ENCODE measurements at regions not wholly inside any gene's neighbourhood (a gene's known extent, or its start where the extent isn't known, plus 50 kb on each side); places are given as distances from the start of the nearest gene placed in this dataset.

DNA sequence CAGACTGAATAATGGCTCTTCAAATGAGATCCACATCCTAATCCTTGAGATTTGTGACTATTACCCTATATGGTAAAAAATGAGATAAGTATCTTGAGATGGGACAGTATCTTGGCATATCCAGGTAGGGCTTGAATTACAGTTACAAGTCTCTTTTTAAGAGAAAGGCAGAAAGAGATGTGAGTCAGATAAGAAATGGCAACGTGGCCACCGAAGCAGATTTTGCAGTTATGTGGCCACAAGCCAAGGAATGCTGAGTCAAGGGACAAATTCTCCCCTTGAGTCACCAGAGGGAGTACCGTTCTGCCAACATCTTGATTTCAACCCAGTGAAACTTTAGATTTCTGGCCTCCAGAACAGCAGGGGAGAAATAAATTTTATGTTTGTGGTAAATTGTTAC, 1983.0 kb upstream of the C9orf72 start:
- Histone ChIP-seq H3K23ac (ENCODE audit: low read length in 2 of 2) (no peak overlapping the region), H3K79me1 (replicated peaks; ENCODE audit: low read length, poor library complexity, severe bottlenecking) (no peaks in the 10 kb centered on the region), H3K18ac (ENCODE audit: low read depth in 1 of 2, low read length in 2 of 2) (no peak overlapping the region), H3K9ac (ENCODE audit: low read length) (peak overlapping the region; percentile 6), H3K27ac (ENCODE audit: low read length, poor library complexity, severe bottlenecking) (no peak overlapping the region), H3K4ac (ENCODE audit: low read depth in 1 of 2, low read length in 2 of 2) (no peak overlapping the region), H3K14ac (ENCODE audit: low read length in 2 of 2) (no peak overlapping the region), H3K9me3 (ENCODE audit: control insufficient read depth, low read length) (no peaks in the 10 kb centered on the region), H3K4me3 (ENCODE audit: insufficient read depth in 1 of 2, low read depth in 1 of 2, low read length in 2 of 2) (no peak overlapping the region), H2AFZ (ENCODE audit: low read depth, low read length) (no peak overlapping the region), H3K36me3 (ENCODE audit: control insufficient read depth in 1 of 2, insufficient read depth in 2 of 2, low read depth in 1 of 2, low read length in 2 of 2) (no peaks in the 10 kb centered on the region), H2BK120ac (ENCODE audit: low read depth, low read length) (no peak overlapping the region), H2BK12ac (ENCODE audit: low read length in 2 of 2) (no peak overlapping the region), H3K4me2 (ENCODE audit: low read length, poor library complexity, severe bottlenecking) (no peak overlapping the region), H4K91ac (ENCODE audit: low read length) (no peak overlapping the region), H3K4me1 (ENCODE audit: control insufficient read depth, insufficient read depth, low read depth, low read length) (no peaks in the 10 kb centered on the region), H2BK5ac (ENCODE audit: low read depth, low read length, poor library complexity, severe bottlenecking) (no peak overlapping the region), H3K27me3 (ENCODE audit: control insufficient read depth in 1 of 2, insufficient read depth in 1 of 2, low read length in 2 of 2) (no peaks in the 10 kb centered on the region), H4K8ac (ENCODE audit: low read length) (no peak overlapping the region), H2BK15ac (ENCODE audit: low read depth, poor library complexity, severe bottlenecking) (no peak overlapping the region), H2AK5ac (ENCODE audit: low read length, severe bottlenecking) (no peak overlapping the region)
- 18% methylated on average over 2 of the region's 3 CpGs for WGBS
- peak; percentile 36 for DNase-seq

DNA sequence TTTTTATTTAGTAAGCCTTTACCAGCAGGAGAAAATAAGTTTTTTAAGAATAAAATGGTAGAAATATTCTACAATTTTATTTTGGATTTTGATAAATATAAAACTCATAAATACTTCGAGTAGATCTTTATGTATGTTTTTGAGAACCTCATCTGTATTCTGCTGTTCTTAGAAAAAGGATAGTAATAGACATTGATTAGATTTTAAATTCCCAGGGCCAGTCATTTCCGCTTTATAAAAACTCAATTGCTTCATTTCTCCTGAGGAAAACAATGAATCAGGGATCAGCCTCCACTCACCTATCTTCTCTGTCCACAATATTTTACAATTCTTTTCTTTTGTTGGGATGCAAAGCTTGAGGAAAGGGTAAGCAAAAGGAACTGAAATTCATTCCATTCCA, 1983.5 kb upstream of the C9orf72 start:
- Histone ChIP-seq H4K8ac (ENCODE audit: low read length) (no peak overlapping the region), H2BK120ac (ENCODE audit: low read depth, low read length) (no peak overlapping the region), H3K18ac (ENCODE audit: low read depth in 1 of 2, low read length in 2 of 2) (no peak overlapping the region), H2BK5ac (ENCODE audit: low read depth, low read length, poor library complexity, severe bottlenecking) (no peak overlapping the region), H3K9ac (ENCODE audit: low read length) (peak overlapping the region; percentile 4), H3K79me1 (replicated peaks; ENCODE audit: low read length, poor library complexity, severe bottlenecking) (no peaks in the 10 kb centered on the region), H2BK15ac (ENCODE audit: low read depth, poor library complexity, severe bottlenecking) (no peak overlapping the region), H2AFZ (ENCODE audit: low read depth, low read length) (no peak overlapping the region), H3K4ac (ENCODE audit: low read depth in 1 of 2, low read length in 2 of 2) (no peak overlapping the region), H3K4me3 (ENCODE audit: insufficient read depth in 1 of 2, low read depth in 1 of 2, low read length in 2 of 2) (no peak overlapping the region), H3K4me2 (ENCODE audit: low read length, poor library complexity, severe bottlenecking) (no peak overlapping the region), H3K4me1 (ENCODE audit: control insufficient read depth, insufficient read depth, low read depth, low read length) (no peaks in the 10 kb centered on the region), H3K36me3 (ENCODE audit: control insufficient read depth in 1 of 2, insufficient read depth in 2 of 2, low read depth in 1 of 2, low read length in 2 of 2) (no peaks in the 10 kb centered on the region), H3K23ac (ENCODE audit: low read length in 2 of 2) (no peak overlapping the region), H3K27me3 (ENCODE audit: control insufficient read depth in 1 of 2, insufficient read depth in 1 of 2, low read length in 2 of 2) (no peaks in the 10 kb centered on the region), H4K91ac (ENCODE audit: low read length) (no peak overlapping the region), H2BK12ac (ENCODE audit: low read length in 2 of 2) (no peak overlapping the region), H3K14ac (ENCODE audit: low read length in 2 of 2) (no peak overlapping the region), H3K9me3 (ENCODE audit: control insufficient read depth, low read length) (no peaks in the 10 kb centered on the region), H2AK5ac (ENCODE audit: low read length, severe bottlenecking) (no peak overlapping the region), H3K27ac (ENCODE audit: low read length, poor library complexity, severe bottlenecking) (no peak overlapping the region)
- WGBS: 100% methylated on average over 1 of the region's 2 CpGs
- DNase-seq: no peak

GRCh38 chr9:29564564-29564963, 1991.3 kb upstream of the C9orf72 start:
- no peaks in the 10 kb centered on the region for H3K27me3 ChIP-seq (ENCODE audit: control insufficient read depth in 1 of 2, insufficient read depth in 1 of 2, low read length in 2 of 2)
- WGBS: 0% methylated on average over 1 of the region's 1 CpG
- no peak overlapping the region for H3K18ac ChIP-seq (ENCODE audit: low read depth in 1 of 2, low read length in 2 of 2)
- H3K36me3 ChIP-seq (ENCODE audit: control insufficient read depth in 1 of 2, insufficient read depth in 2 of 2, low read depth in 1 of 2, low read length in 2 of 2): no peaks in the 10 kb centered on the region
- H2BK5ac ChIP-seq (ENCODE audit: low read depth, low read length, poor library complexity, severe bottlenecking): no peak overlapping the region
- no peak overlapping the region for H2AK5ac ChIP-seq (ENCODE audit: low read length, severe bottlenecking)
- no peak overlapping the region for H2BK15ac ChIP-seq (ENCODE audit: low read depth, poor library complexity, severe bottlenecking)
- no peak overlapping the region for H2AFZ ChIP-seq (ENCODE audit: low read depth, low read length)
- H3K4me2 ChIP-seq (ENCODE audit: low read length, poor library complexity, severe bottlenecking): no peak overlapping the region
- no peak overlapping the region for H4K91ac ChIP-seq (ENCODE audit: low read length)
- DNase-seq: peak; percentile 35
- no peak overlapping the region for H3K9ac ChIP-seq (ENCODE audit: low read length)
- no peak overlapping the region for H3K4ac ChIP-seq (ENCODE audit: low read depth in 1 of 2, low read length in 2 of 2)
- H3K79me1 ChIP-seq (replicated peaks; ENCODE audit: low read length, poor library complexity, severe bottlenecking): no peaks in the 10 kb centered on the region
- no peak overlapping the region for H2BK120ac ChIP-seq (ENCODE audit: low read depth, low read length)
- H3K14ac ChIP-seq (ENCODE audit: low read length in 2 of 2): no peak overlapping the region
- no peaks in the 10 kb centered on the region for H3K4me1 ChIP-seq (ENCODE audit: control insufficient read depth, insufficient read depth, low read depth, low read length)
- H2BK12ac ChIP-seq (ENCODE audit: low read length in 2 of 2): no peak overlapping the region
- no peak overlapping the region for H3K27ac ChIP-seq (ENCODE audit: low read length, poor library complexity, severe bottlenecking)
- no peak overlapping the region for H3K4me3 ChIP-seq (ENCODE audit: insufficient read depth in 1 of 2, low read depth in 1 of 2, low read length in 2 of 2)
- no peaks in the 10 kb centered on the region for H3K9me3 ChIP-seq (ENCODE audit: control insufficient read depth, low read length)
- no peak overlapping the region for H4K8ac ChIP-seq (ENCODE audit: low read length)
- no peak overlapping the region for H3K23ac ChIP-seq (ENCODE audit: low read length in 2 of 2)

GRCh38 chr9:29575219-29575618, 2001.9 kb upstream of the C9orf72 start:
- 100% methylated on average over 1 of the region's 1 CpG for WGBS
- no peak overlapping the region for H3K4ac ChIP-seq (ENCODE audit: low read depth in 1 of 2, low read length in 2 of 2)
- H3K14ac ChIP-seq (ENCODE audit: low read length in 2 of 2): no peak overlapping the region
- no peak overlapping the region for H2AK5ac ChIP-seq (ENCODE audit: low read length, severe bottlenecking)
- DNase-seq: no peak
- no peak overlapping the region for H3K4me3 ChIP-seq (ENCODE audit: insufficient read depth in 1 of 2, low read depth in 1 of 2, low read length in 2 of 2)
- no peak overlapping the region for H3K4me2 ChIP-seq (ENCODE audit: low read length, poor library complexity, severe bottlenecking)
- H3K79me1 ChIP-seq (replicated peaks; ENCODE audit: low read length, poor library complexity, severe bottlenecking): no peaks in the 10 kb centered on the region
- H3K36me3 ChIP-seq (ENCODE audit: control insufficient read depth in 1 of 2, insufficient read depth in 2 of 2, low read depth in 1 of 2, low read length in 2 of 2): no peaks in the 10 kb centered on the region
- no peak overlapping the region for H2BK120ac ChIP-seq (ENCODE audit: low read depth, low read length)
- H4K91ac ChIP-seq (ENCODE audit: low read length): no peak overlapping the region
- no peak overlapping the region for H3K27ac ChIP-seq (ENCODE audit: low read length, poor library complexity, severe bottlenecking)
- no peak overlapping the region for H2AFZ ChIP-seq (ENCODE audit: low read depth, low read length)
- no peak overlapping the region for H4K8ac ChIP-seq (ENCODE audit: low read length)
- no peaks in the 10 kb centered on the region for H3K27me3 ChIP-seq (ENCODE audit: control insufficient read depth in 1 of 2, insufficient read depth in 1 of 2, low read length in 2 of 2)
- H3K23ac ChIP-seq (ENCODE audit: low read length in 2 of 2): no peak overlapping the region
- no peak overlapping the region for H2BK15ac ChIP-seq (ENCODE audit: low read depth, poor library complexity, severe bottlenecking)
- no peak overlapping the region for H3K9ac ChIP-seq (ENCODE audit: low read length)
- no peaks in the 10 kb centered on the region for H3K9me3 ChIP-seq (ENCODE audit: control insufficient read depth, low read length)
- H3K4me1 ChIP-seq (ENCODE audit: control insufficient read depth, insufficient read depth, low read depth, low read length): no peaks in the 10 kb centered on the region
- H3K18ac ChIP-seq (ENCODE audit: low read depth in 1 of 2, low read length in 2 of 2): no peak overlapping the region
- H2BK5ac ChIP-seq (ENCODE audit: low read depth, low read length, poor library complexity, severe bottlenecking): no peak overlapping the region
- H2BK12ac ChIP-seq (ENCODE audit: low read length in 2 of 2): no peak overlapping the region
